ENCODE measurements at regions not wholly inside any gene's neighbourhood (a gene's known extent, or its start where the extent isn't known, plus 50 kb on each side); places are given as distances from the start of the nearest gene placed in this dataset.

GRCh38 chrX:143319526-143319925, 197.7 kb downstream of the SPANXN3 start:
- TF ChIP-seq CTCF (conservative IDR thresholded peaks at IDR 0.05; ENCODE audit: low read length), result no peak
- no peak for TF ChIP-seq EZH2phosphoT487 (IDR thresholded peaks at IDR 0.05; ENCODE audit: borderline replicate concordance, low read depth, low read length)

Measured in OCI-LY7 (cell line).